Stimulated activated CD4-positive, alpha-beta T cell treated with anti-CD3 and anti-CD28 coated beads, TNF-alpha, amount 100 ng/mL, for 48 hours (primary cell): ENCODE measurements at regions not wholly inside any gene's neighbourhood (a gene's known extent, or its start where the extent isn't known, plus 50 kb on each side); places are given as distances from the start of the nearest gene placed in this dataset.
"Not testable (repeated sequence)": the region's sequence is repeated elsewhere in the genome, so short reads cannot be mapped to it uniquely, and the experiment has no call there.

ENCODE experiments used
- DNase-seq, 3 donors: peaks; one replicate each; pipeline ENCODE4 v3.0.0-alpha.2; 2020; ENCODE audit warnings: low read depth in 3 of 3

DNA sequence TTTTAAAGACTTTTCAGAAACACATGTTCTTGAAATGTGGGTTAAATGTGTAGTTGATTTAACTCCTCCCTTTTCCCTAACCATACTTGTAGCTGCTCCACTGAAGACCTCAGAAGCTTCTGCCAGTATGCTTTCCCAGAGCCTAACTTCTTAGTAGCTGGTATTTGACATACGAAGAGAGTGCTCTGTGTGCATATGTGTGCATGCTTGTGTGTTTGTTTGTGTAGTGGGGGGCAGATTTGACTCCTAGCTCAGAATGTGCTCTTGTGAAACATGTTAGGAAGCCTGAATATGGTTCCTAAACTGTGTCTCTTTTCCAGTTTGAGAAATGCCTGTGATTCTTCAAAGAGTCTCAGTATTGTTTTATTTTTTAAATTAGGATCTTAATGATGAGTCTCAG is 420.4 kb downstream of the PCNX1 start:
- DNase-seq = no peak

DNA sequence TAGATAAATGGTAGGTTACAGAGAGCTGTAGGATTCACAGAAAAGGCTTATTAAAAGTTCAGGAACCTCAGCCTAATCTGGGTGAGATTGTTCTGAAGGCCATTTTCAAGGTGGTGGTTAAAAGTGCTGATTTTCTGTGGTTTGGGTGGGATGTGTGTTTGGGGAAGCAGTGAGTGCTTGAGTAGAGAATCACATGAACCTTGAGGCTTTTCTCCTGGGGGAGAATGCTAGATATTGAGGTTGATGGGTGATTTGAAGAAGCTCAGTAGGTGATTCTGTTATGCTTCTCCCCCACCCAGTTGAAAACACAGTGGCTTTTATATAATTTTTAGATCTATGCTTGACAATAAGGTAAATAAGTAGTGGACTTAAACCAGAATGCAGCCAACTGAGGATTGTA is 420.9 kb downstream of the PCNX1 start:
- DNase-seq = no peak

DNA sequence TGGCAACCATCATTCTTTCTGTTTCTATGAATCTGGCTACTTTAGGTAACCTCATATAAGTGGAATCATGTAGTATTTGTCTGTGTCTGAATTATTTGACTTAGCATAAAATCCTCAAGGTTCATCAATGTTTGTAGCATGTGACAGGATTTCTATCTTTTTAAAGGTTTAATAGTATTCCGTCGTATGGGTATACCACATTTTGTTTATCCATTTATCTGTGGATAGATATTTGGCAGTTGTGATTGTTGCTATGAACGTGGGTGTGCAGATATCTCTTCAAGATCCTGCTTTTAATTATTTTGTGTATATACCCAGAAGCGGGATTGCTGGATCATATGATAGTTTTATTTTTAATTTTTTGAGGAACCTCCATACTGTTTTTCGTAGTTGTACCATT is 421.7 kb downstream of the PCNX1 start:
- DNase-seq = no peak

DNA sequence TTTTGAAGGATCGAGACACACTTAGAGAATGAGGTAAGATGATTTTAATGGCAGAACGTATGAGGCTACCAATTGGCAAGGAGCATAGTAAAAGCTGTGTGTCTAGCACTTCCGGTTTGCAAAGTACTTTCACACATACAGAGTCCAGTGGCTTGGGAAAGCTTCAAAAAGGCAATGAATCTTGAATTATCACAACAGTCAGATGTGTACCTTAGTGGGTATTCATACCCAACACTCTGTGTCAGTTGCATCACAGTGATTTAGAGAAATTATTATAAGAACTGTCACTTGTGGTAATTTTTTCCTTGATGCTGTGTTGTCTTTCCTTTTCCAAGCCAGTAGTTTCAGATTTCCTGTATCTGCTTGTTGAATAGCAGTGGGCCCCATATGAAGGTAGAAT is 424.1 kb downstream of the PCNX1 start:
- no peak for DNase-seq

DNA sequence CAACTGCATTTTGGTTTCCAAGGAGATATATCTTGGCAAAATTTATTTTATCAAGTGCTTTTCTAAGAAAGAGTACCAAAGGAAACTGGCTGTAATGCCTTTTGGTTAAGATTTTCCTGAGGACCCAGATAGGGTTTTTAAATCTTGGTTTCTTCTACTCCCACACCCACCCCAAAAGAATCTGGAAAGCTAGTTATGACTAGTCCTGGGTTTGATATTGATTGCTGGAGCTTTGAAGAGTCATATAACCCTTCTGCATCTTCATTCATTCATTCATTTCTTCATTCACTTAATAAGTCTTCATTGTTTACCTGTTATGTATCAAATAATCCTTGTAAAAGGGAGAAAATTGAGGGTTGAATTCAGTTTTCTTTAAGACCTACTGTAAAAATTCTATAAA is 425.2 kb downstream of the PCNX1 start:
- no peak for DNase-seq

DNA sequence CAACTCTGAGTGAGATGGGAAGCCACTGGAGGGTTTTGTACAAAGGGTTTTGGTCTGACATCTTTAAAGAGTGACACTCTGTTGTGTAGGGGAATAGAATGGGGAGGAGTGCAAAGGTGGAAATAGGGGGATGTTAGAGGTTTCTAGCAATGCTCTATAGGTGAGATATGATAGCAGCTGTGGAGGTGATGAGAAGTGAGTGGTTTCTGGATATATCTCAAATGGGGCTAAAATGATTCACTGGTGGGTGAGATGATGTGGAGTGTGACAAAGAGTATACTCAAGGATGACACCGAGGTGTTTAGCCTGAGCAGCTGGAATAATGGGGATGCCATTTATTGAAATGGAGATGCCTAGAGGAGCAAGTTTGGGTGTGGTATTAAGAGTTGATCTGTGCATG is 426.4 kb downstream of the PCNX1 start:
- DNase-seq = no peak

DNA sequence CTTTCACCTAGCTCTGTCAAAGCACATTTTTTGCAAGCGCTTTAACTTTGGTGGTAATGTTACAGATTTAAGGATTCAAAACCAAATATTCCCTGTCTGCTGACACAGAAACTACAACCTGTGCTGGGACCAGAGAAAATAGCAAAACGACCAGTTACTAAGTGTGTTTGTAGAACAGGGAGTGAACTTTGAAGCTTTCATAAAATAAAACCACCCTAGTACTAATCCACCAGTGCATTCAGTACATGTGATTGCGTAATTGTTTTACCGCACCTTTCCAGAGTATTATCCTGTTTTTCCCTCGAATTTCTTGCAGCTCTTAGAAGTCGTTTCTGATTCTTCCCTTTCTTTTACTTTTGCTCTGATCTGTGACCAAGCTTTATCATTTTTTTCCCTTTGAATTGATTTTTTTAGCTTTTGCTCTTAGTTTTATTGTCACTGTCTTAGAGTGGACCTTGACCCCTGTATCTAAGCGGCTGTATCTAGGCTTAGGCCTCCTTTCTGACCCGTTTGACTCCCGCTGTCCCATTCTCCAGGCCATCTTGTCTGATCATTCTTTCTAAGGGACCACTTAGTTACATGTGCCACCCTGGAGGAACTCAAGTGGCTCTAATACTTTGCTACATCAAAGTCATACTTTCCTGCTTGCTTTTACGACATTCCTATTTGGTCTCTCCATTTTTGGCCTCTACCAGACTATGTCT is 429.4 kb downstream of the PCNX1 start:
- DNase-seq = no peak

DNA sequence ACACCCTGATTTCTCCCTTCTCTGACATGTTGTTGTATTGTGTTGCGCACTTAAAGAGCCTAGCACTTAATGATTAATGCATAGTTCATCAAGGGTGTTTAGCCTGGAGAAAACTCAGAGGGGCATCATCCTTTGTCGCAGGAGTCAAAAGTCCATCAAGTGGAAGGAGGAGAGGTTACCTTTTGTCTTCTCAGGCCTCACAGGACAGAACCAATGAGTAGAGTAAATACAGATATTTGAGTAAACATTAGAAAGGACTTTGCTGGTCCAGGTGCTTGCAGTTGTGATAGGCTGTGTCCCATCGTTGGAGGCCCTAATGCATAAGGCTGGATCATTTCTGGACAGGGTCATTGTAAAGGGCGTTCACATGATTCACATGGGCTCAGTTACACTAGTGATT is 430.9 kb downstream of the PCNX1 start:
- DNase-seq = no peak

DNA sequence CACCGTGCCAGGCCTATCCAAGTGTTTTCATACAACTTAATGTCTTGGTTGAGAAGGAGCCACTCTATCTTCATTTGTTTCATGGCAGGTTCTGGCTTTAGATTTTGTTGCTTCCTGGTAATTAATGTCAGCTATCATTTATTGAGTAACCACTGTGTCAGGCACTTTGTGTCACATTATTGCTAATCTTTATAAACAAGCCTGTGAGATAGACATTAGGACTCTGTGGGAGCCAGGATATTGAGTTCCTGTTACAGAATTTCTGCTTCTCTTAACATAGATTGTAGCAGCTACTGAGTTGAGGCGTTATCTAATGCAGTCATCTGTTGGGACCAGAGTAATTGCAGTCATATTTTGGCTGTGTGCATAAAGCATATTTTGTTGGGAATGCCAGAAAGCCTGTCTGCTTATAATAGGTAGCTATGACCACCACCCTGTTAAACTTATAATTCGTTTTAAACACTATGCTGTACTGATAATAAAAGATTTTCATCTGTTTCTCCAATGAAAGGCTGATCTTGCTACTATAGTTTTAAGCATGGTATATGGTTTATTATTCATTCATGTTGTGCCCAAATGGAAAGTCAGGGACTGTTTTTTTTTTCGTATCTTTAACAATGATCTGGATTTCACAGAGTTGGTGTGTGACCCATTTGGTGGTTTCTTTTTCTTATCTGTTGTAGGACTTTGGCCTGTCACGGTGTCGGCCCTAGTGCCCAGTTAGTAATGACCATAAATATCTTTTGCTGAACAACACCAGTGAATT is 432.6 kb downstream of the PCNX1 start:
- no peak for DNase-seq

DNA sequence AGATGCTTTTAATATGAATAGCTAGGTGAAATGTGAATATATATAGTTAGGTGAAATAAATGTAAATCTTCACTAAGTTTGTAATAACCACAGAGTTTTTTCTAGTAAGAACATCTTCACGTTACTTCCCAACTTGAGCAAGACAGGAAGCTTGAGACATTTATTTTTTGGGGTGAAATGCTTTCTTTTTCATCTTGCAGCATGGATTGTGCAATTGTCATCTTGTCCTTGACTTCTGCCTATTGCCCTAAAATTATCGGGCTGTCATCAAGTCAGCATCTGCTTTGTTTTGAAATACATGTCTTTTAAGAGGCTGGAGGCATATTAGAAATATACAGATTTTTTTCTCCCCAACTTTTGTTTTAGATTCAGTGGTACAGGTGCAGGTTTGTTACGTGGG is 433.9 kb downstream of the PCNX1 start:
- no peak for DNase-seq

DNA sequence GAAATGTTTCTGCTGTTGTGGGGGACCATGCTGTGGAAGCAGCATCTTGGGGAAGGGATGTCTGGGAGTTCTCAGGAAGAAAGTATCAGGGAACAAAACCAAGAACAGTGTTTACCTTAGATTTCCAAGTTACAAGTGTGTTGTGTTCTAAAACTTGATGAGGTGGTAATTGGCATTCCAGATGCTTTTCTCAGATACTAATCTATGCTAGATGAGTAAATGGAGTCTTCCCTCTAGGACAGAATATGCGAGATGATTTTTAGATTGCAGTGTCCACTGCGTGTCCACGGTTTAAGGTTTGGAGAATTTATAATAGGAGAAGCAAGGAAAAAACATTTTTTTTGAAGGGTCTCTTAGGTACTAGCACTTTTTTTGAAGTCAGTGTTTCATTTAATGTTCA is 436.5 kb downstream of the PCNX1 start:
- DNase-seq = no peak

DNA sequence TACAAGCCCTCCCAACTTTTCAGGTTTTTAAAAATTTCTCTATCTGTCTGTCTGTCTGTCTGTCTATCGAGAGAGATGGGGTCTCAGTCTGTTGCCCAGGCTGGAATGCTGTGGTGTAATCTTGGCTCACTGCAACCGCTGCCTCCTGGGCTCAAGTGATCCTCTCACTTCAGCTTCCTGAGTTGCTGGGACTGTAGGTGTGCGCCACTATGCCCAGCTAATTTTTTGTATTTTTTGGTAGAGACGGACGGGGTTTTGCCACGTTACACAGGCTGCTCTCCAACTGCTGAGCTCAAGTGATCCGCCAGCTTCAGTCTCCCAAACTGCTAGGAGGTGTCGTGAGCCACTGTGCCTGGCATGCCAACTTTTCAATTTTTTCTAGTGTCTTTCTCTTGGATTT is 437.2 kb downstream of the PCNX1 start:
- no peak for DNase-seq

DNA sequence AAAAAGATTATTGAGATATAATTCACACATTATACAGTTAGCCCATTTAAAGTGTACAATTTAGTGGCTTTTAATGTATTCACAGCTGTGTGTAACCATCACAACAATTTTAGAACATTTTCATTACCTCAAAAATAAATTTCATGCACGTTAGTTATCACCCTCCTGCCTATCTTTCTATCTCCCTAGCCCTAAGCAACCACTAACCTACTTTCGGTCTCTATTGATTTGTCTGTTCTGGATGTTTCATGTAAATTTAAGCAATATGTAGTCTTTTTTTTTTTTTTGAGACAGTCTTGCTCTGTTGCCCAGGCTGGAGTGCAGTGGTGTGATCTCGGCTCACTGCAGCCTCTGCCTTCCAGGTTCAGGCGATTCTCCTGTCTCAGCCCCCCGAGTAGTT is 439.4 kb downstream of the PCNX1 start:
- DNase-seq = no peak

DNA sequence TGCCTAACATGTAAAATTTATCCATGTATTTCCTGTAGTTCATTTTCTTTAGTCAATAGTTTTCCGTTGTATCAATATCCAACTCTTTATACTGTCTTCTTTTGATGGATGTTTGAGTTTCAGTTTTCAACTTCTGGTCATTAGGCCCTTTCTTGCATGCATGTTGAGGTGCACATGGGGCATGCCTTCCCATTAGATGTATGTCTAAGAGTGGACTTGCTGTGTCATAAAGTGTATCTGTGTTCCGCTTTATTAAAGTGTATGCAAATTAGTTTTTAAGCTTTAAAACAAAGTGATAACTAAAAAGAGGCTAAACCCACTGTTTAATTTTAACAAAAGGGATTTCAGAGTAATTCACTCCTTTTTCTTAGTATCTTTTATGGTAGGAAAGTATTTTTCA is 441.1 kb downstream of the PCNX1 start:
- no peak for DNase-seq

DNA sequence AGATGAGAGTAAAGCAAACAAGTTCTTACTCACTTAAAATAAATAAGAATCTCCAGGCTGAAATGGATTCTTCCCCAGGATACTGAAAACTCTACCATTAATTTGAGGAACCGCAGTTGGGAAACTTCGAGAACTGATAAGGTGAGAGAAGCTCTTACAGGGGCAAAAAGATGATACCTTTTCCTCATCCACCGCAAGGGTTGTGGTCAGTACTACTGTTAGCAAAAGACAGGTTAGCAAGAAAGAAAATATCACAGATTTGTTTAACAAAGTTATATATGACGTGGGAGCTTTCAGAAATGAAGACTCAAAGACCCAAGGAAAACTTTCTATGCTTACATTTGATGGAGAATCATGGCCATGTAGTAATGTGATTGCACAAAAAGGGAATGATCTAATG is 441.6 kb downstream of the PCNX1 start:
- DNase-seq = no peak

DNA sequence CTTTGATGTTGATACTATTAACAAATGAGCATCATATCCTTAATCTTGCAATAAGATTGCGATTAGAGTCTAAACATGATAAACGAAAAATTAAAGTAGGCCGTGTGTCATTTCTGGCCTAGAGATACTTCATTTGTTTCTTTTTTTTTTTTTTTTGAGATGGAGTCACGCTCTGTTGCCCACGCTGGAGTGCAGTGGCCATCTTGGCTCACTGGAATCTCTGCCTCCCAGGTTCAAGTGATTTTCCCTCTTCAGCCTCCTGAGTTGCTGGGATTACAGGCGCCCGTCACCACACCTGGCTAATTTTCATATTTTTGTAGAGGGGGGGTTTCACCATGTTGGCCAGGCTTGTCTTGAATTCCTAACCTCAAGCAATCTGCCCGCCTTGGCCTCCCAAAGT is 446.9 kb downstream of the PCNX1 start:
- DNase-seq = no peak

DNA sequence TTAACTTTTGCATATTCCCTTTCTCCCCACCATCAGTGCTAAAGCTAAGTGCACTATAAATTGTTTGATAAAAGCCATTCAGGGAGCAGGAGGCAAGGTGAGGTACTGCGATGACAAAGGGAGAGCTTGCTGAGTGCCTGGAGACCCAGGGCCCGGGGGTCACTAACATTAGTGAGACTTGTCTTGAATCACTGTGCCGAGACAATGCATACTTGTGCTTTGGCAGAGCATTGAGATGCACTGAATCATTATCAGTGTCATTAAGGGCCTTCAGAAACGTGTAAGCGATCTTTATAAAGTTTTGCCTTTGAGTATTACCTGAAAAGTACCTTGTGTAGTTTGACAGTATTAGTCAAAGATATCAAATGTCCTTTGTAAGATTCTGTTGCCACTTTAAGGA is 447.5 kb downstream of the PCNX1 start:
- DNase-seq = no peak

DNA sequence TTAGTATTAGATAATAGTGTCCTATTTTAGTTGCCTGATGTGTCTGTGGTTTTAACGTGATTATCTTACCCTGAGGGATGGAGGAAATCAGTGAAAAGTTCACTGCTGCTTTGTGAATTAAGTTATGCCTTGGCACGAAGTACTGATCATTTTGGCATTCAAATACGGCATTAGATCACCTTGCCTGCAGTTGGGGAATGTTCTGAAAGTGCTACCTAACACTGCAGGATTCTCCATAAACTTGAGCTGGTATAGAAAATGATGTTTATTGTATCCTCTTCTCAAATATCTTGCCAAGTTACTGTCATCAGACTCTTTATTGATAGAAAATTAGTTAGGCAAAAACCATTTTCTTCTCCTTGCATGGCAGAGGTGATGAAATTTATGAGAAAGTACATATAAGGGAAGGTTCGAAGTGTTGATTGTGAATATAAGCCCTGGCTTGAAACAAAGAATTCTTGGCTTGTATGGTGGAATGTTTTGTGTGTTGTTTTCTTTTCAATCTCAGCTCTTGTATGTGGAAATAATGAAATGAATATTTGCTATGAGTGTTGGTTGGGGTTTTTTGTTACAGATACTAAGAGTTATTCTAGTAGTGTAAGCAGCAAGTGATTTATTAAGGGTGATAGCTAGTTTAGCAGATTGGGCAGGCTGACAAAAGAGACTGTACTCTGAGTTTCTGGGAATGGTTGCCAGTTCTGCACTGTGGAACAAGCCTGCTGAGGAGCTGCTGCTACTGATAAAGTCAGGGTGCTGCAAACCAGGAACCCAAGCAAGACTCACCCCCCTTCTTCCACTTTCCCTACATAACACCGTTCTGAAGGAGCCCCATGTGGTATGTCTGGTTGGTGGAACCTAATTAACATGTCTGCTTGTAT is 448.3 kb downstream of the PCNX1 start:
- no peak for DNase-seq

DNA sequence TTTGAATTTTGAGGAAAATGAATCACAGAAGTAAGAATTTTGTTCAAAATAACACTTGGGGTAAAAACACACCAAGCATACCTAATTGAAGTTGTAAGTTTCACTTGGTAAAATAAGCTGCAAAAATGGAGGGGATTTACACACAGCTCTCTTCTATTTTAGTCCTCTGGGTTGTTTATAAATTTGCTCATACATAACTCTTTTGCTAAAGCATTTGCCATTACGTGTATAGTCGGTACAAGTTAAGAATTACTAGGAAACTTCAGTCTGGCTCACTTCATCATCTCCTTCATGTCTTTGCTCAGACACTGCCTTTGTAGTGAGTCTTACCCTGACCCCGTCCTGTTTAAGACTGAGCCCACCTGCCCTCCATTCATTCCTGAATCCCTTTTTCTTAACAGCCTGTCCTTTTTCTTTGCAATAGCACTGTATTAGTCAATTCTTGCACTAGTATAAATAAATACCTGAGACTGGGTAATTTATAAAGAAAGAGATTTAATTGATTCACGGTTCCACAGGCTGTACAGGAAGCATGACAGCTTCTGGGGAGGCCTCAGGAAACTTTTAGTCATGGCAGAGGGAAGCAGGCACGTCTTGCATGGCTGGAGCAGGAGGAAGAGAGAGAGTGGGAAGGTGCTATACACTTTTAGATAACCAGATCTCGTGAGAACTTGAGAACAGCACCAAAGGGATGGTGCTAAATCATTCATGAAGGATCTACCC is 451.1 kb downstream of the PCNX1 start:
- DNase-seq = peak in 1 of 3 donors; percentile 10

DNA sequence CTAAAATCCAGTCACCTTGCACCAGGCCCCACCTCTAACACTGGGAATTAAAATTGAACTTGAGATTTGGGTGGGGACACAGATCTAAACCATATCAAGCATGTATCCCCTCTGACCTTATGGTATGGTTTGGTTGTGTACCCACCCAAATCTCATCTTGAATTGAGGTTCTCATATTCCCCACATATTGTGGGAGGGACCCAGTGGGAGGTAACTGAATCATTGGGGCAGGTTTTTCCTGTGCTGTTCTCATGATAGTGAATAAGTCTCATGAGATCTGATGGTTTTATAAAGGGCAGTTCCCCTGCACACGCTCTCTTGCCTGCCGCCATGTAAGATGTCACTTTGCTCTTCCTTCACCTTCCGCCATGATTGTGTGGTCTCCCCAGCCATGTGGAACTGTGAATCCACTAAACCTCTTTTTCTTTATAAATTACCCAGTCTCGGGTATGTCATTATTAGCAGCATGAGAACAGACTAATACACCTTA is 451.7 kb downstream of the PCNX1 start:
- not testable (repeated sequence) for DNase-seq

DNA sequence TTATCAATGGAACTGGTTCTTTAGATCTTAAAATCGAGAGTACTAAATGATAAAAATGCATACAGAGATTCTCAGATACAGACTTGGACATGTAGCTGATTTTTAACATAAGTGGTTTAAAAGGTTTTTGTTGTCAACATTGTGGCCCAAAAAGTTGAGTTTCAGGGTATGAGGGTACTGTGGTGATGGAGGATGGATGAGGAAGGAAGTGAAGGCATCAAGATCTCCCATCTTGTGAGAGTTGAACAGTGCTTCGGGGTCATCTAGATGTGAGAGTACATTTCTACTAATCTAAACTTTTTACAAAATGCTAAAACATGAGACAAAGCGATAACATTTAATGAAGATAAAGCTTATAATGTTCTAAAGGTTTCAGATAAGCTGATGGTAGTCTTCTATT is 452.6 kb downstream of the PCNX1 start:
- no peak for DNase-seq

DNA sequence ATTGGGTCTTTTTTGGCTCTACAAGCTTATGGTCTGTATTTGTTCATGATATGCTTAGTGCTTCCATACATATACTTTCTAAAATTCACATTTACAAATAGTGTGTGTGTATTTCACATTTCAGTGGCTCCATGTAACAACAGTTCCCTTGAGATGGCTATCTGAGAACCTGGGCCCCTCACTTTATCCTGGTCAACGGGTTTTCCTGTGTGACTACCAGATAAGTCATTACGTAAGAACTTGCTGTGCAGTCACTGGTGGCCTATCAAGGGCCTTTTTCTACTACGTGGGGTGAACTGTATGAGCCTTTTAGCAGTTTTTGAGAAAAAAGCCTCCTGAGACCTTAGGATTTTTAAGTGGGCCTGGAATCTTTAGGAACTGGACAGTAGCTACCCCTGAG is 454.1 kb downstream of the PCNX1 start:
- DNase-seq = no peak
